ENCODE measurements at regions not wholly inside any gene's neighbourhood (a gene's known extent, or its start where the extent isn't known, plus 50 kb on each side); places are given as distances from the start of the nearest gene placed in this dataset.

DNA sequence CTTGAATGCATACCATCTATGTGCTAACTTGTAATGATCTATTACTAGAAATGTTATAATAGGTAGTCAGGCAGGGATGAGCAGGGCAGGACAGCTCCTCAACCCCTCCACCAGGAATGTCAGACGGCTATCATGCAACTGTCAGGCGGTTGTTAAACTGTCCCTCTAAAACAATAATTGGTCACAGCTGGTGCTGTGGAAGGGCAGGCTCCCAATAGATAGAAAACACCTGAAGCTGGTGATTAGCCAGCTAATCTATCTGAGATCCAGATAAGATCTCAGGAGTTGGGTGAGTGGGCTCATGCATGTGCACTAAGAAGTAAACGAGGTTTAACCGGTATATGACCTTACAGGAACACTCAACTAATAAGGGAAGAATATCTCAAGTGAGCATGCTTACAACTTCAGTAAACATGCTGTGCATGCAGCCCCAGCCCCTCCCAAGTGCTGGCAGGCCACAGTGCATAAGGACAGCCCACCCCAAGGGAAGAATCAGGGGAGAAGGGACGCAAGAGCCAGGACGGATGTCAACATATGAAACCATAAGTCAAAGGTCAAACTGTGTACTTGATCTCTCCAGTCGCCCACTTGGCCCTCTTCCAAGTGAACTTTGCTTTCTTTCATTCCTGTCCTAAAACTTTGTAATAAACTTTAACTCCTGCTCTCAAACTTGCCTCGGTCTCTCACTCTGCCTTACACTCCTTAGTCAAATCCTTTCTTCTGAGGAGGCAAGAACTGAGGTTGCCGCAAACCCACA is 566.2 kb upstream of the NRSN1 start:
- TF ChIP-seq, protein P1, sequence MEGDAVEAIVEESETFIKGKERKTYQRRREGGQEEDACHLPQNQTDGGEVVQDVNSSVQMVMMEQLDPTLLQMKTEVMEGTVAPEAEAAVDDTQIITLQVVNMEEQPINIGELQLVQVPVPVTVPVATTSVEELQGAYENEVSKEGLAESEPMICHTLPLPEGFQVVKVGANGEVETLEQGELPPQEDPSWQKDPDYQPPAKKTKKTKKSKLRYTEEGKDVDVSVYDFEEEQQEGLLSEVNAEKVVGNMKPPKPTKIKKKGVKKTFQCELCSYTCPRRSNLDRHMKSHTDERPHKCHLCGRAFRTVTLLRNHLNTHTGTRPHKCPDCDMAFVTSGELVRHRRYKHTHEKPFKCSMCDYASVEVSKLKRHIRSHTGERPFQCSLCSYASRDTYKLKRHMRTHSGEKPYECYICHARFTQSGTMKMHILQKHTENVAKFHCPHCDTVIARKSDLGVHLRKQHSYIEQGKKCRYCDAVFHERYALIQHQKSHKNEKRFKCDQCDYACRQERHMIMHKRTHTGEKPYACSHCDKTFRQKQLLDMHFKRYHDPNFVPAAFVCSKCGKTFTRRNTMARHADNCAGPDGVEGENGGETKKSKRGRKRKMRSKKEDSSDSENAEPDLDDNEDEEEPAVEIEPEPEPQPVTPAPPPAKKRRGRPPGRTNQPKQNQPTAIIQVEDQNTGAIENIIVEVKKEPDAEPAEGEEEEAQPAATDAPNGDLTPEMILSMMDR (IDR thresholded peaks at IDR 0.05): no peak
- TF ChIP-seq POLR2A (IDR thresholded peaks at IDR 0.05): no peak
